Spleen (tissue), 11 donors: ENCODE measurements at regions not wholly inside any gene's neighbourhood (a gene's known extent, or its start where the extent isn't known, plus 50 kb on each side); places are given as distances from the start of the nearest gene placed in this dataset.

ENCODE experiments used
- DNase-seq: peaks from one replicate; pipeline ENCODE4 v3.0.0-alpha.2; 2020
- H3K27ac ChIP-seq, 8 donors: fragments of 200-600 bp; sonication (generic) in 7 of 8; 1 replicate in 4 of 8; 2 replicates in 4 of 8; pipeline versions ENCODE4 v1.5.0 to v1.8.0; 2016 to 2021; ENCODE audit warnings: inconsistent platforms in 4 of 8, mild to moderate bottlenecking in 4 of 8, moderate library complexity in 1 of 8
- H3K27me3 ChIP-seq, 7 donors: fragments of 200-600 bp; sonication (generic) in 6 of 7; replicated peaks in 1 of 7; 1 replicate in 4 of 7; 2 replicates in 3 of 7; pipeline versions ENCODE4 v1.5.0 to v1.8.0; 2016 to 2021; ENCODE audit warnings: inconsistent platforms in 3 of 7, mild to moderate bottlenecking in 1 of 7
- H3K36me3 ChIP-seq, 6 donors: fragments of 200-600 bp; sonication (generic) in 5 of 6; 1 replicate in 4 of 6; 2 replicates in 2 of 6; pipeline versions ENCODE4 v1.5.0 to v1.8.0; 2016 to 2021; ENCODE audit warnings: inconsistent platforms in 2 of 6
- H3K4me1 ChIP-seq, 6 donors: fragments of 200-600 bp; sonication (generic) in 5 of 6; 1 replicate in 3 of 6; 2 replicates in 3 of 6; pipeline versions ENCODE4 v1.5.0 to v1.8.0; 2016 to 2021; ENCODE audit warnings: inconsistent platforms in 3 of 6
- H3K4me3 ChIP-seq, 8 donors: fragments of 200-600 bp; sonication (generic) in 7 of 8; 1 replicate in 4 of 8; 2 replicates in 4 of 8; pipeline versions ENCODE4 v1.5.0 to v1.8.0; 2016 to 2021; ENCODE audit warnings: inconsistent platforms in 4 of 8, mild to moderate bottlenecking in 4 of 8, moderate library complexity in 2 of 8
- H3K9me3 ChIP-seq, 8 donors: fragments of 200-600 bp; sonication (generic) in 7 of 8; 1 replicate in 4 of 8; 2 replicates in 4 of 8; pipeline versions ENCODE4 v1.5.0 to v1.8.0; 2016 to 2021; ENCODE audit warnings: inconsistent platforms in 4 of 8
- POLR2A ChIP-seq, 3 donors: fragments of 450-650 bp; IDR thresholded peaks; one replicate each; pipeline ENCODE4 v1.5.1; 2017; ENCODE audit warnings: antibody characterized with exemption in 3 of 3, mild to moderate bottlenecking in 1 of 3
- POLR2AphosphoS5 ChIP-seq, 3 donors: sonication (generic); formaldehyde crosslinking; IDR thresholded peaks; one replicate each; pipeline ENCODE4 v1.5.1; 2017; ENCODE audit warnings: antibody characterized with exemption in 3 of 3
- WGBS, 5 donors: extraction: QIAGEN DNeasy Blood & Tissue Kit in 3 of 5; methylation state at CpG; one replicate each; pipeline versions ENCODE4 v1.1.5 to v1.1.7; 2013 to 2018; 5-methylcytosine and 5-hydroxymethylcytosine counted together
- intact Hi-C: fragments of 100-400 bp; cut with DNase I; formaldehyde crosslinking; loops from one replicate; pipeline ENCODE4 v1.15.0; 2023; ENCODE audit warnings: low total_unique reads
- TF ChIP-seq, protein P1 (sequence below), 11 experiments: fragments of 200-600 bp in 7 of 11; fragments of 450-650 bp in 4 of 11; sonication (generic) in 4 of 11; IDR thresholded peaks in 8 of 11; conservative IDR thresholded peaks in 3 of 11; 1 replicate in 7 of 11; 2 replicates in 4 of 11; pipeline versions ENCODE4 v1.4.0 to v1.8.0; 2016 to 2021; ENCODE audit warnings: antibody characterized with exemption in 11 of 11, inconsistent platforms in 4 of 11, mild to moderate bottlenecking in 1 of 11
- donor health status: healthy with polysubstance abuse.
- donor health status: DM: no; HTN: no; CAD: no; lungs with moderate emphysema.
- donor health status: DM: no; HTN: no; CAD: no.
- donor health status: Bipolar disorder and iron deficiency.
- donor health status: healthy.
- donor health status: DM: no; HTN: no; CAD: no.
- donor health status: DM: yes; HTN: yes; CAD: no.

DNA sequence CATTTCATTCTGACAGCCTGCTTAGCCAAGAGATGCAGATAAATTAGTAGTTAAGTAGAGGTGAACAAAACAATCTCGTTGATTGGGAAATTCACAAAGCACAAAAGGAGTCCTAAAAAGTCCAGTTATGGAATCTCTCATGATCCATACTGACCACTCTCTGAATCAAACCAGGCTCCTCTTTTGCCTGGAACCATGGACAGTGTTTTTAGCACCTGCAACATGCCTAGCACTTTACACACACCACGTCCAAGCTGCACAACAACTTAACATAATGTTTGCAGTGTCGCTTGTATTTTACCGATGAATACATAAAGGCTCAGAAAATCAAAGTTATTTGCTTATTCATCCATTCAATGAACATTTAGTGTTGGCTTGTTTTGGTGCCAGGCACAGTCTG is 101.8 kb upstream of the ST8SIA2 start:
- DNase-seq, result no peak
- intact Hi-C loops, result no loop called here
- 71 to 88% (median 85%) methylated on average over 4 of the region's 4 CpGs for WGBS, 5 donors
- Histone ChIP-seq H3K9me3 (no peaks in the 10 kb centered on the region), H3K27ac (no peak overlapping the region), H3K27me3 (peaks cover 0 to 14% (median 0%) of the 10 kb centered on the region in 7 donors), H3K36me3 (no peaks in the 10 kb centered on the region), H3K4me1 (no peaks in the 10 kb centered on the region), H3K4me3 (no peak overlapping the region)
- TF ChIP-seq POLR2AphosphoS5 (IDR thresholded peaks at IDR 0.05) (no peak), POLR2A (IDR thresholded peaks at IDR 0.05) (no peak)
- TF ChIP-seq, protein P1, sequence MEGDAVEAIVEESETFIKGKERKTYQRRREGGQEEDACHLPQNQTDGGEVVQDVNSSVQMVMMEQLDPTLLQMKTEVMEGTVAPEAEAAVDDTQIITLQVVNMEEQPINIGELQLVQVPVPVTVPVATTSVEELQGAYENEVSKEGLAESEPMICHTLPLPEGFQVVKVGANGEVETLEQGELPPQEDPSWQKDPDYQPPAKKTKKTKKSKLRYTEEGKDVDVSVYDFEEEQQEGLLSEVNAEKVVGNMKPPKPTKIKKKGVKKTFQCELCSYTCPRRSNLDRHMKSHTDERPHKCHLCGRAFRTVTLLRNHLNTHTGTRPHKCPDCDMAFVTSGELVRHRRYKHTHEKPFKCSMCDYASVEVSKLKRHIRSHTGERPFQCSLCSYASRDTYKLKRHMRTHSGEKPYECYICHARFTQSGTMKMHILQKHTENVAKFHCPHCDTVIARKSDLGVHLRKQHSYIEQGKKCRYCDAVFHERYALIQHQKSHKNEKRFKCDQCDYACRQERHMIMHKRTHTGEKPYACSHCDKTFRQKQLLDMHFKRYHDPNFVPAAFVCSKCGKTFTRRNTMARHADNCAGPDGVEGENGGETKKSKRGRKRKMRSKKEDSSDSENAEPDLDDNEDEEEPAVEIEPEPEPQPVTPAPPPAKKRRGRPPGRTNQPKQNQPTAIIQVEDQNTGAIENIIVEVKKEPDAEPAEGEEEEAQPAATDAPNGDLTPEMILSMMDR (IDR thresholded peaks at IDR 0.05 in 8 of 11, conservative IDR thresholded peaks at IDR 0.05 in 3 of 11), result no peak

- WGBS, 5 donors, result 37 to 65% (median 46%) methylated on average over 5 of the region's 5 CpGs
- TF ChIP-seq POLR2A (IDR thresholded peaks at IDR 0.05) (no peak), POLR2AphosphoS5 (IDR thresholded peaks at IDR 0.05) (no peak)
- TF ChIP-seq, protein P1 (IDR thresholded peaks at IDR 0.05 in 8 of 11, conservative IDR thresholded peaks at IDR 0.05 in 3 of 11), result no peak
These were observed 98.9 kb upstream of the ST8SIA2 start for GRCh38 chr15:92294759-92295158.

DNA sequence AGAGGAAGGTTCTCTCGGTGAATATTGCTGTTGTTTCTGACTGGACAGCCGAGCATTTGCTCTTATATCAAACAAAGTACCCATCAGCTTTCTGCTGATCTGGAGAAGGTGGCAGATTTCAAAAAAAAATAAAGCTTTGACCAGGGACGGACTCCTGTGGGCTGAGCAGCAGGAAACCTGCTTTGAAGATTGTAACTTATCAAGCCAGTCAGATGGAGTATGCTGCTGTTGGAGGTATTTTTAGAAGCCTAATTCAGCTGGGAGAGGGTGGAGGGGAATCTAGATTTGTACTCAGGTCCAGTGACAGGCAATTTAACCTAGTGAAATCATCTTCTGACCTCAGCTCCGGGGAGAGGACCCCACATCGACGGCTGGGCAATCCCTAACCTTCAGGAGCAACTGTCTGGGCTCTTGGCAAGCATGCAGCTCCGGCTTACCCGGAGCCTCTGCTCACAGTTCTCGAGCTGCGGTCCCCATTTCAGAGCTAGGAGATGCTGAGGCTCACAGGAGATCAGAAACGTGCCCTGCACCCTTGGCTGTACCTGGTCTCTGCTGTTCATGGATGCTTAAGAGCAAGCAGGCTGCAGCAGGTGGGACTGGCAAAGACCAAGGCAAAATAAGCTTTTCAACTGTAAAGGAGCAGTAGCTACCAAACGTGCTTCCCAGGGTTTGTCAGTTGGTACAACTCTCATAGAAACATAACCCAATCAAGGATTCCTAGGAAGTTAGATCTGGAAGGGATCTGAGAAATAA is 89.3 kb upstream of the ST8SIA2 start:
- H3K4me3 ChIP-seq, result no peak overlapping the region
- 22 to 34% (median 26%) methylated on average over 11 to 12 of the region's 12 CpGs for WGBS, 5 donors
- no peaks in the 10 kb centered on the region for H3K36me3 ChIP-seq
- no peak overlapping the region for H3K27ac ChIP-seq
- peaks cover 0 to 14% (median 0%) of the 10 kb centered on the region in 8 donors for H3K9me3 ChIP-seq
- no peak for DNase-seq
- H3K27me3 ChIP-seq, result peaks cover 0 to 32% (median 0%) of the 10 kb centered on the region in 7 donors
- H3K4me1 ChIP-seq, result no peaks in the 10 kb centered on the region
- intact Hi-C loops, result no loop called here
- TF ChIP-seq POLR2AphosphoS5 (IDR thresholded peaks at IDR 0.05), result no peak
- TF ChIP-seq POLR2A (IDR thresholded peaks at IDR 0.05), result no peak
- TF ChIP-seq, protein P1 (IDR thresholded peaks at IDR 0.05 in 8 of 11, conservative IDR thresholded peaks at IDR 0.05 in 3 of 11), result no peak

More at GRCh38 chr15:92294759-92295158, 98.9 kb upstream of the ST8SIA2 start:
- Histone ChIP-seq H3K27ac (no peak overlapping the region), H3K36me3 (no peaks in the 10 kb centered on the region), H3K4me1 (no peaks in the 10 kb centered on the region), H3K4me3 (no peak overlapping the region), H3K27me3 (peaks cover 0 to 14% (median 0%) of the 10 kb centered on the region in 7 donors), H3K9me3 (no peaks in the 10 kb centered on the region)
- intact Hi-C loops, result no loop called here
- DNase-seq, result no peak

- peaks cover 0 to 32% (median 0%) of the 10 kb centered on the region in 7 donors for H3K27me3 ChIP-seq
- H3K36me3 ChIP-seq, result no peaks in the 10 kb centered on the region
- H3K27ac ChIP-seq, result no peak overlapping the region
- WGBS, 5 donors, result 71 to 82% (median 73%) methylated on average over 2 of the region's 2 CpGs
- H3K9me3 ChIP-seq, result peaks cover 0 to 14% (median 0%) of the 10 kb centered on the region in 8 donors
- no peaks in the 10 kb centered on the region for H3K4me1 ChIP-seq
- no peak overlapping the region for H3K4me3 ChIP-seq
- intact Hi-C loops, result no loop called here
- DNase-seq, result no peak
- TF ChIP-seq POLR2A (IDR thresholded peaks at IDR 0.05) (no peak), POLR2AphosphoS5 (IDR thresholded peaks at IDR 0.05) (no peak)
- TF ChIP-seq, protein P1 (IDR thresholded peaks at IDR 0.05 in 8 of 11, conservative IDR thresholded peaks at IDR 0.05 in 3 of 11), result no peak
These were observed 88.3 kb upstream of the ST8SIA2 start for GRCh38 chr15:92305343-92305742.
